WERI-Rb-1 (cell line): ENCODE measurements at regions not wholly inside any gene's neighbourhood (a gene's known extent, or its start where the extent isn't known, plus 50 kb on each side); places are given as distances from the start of the nearest gene placed in this dataset.

Experiments
- DNase-seq: peaks from one replicate; pipeline ENCODE4 v3.0.0-alpha.2; 2020
- H3K27ac ChIP-seq: fragments of 250-450 bp; sonication (Bioruptor Pico); 2 replicates; pipeline ENCODE4 v1.5.1; 2020; ENCODE audit warnings: mild to moderate bottlenecking, moderate library complexity
- H3K27me3 ChIP-seq: fragments of 250-450 bp; sonication (Bioruptor Pico); 2 replicates; pipeline ENCODE4 v1.5.1; 2021; ENCODE audit warnings: mild to moderate bottlenecking, low read depth, moderate library complexity; ENCODE audit not compliant: insufficient read depth, severe bottlenecking
- H3K36me3 ChIP-seq: fragments of 250-450 bp; sonication (Bioruptor Pico); 2 replicates; pipeline ENCODE4 v1.5.1; 2020; ENCODE audit warnings: mild to moderate bottlenecking, moderate library complexity
- H3K4me3 ChIP-seq: 2 replicates; pipeline ENCODE4 v1.5.1; 2011; ENCODE audit warnings: low read depth, mild to moderate bottlenecking, control low read depth, low read length
- H3K9me3 ChIP-seq: fragments of 250-450 bp; sonication (Bioruptor Pico); 2 replicates; pipeline ENCODE4 v1.5.1; 2021; ENCODE audit warnings: mild to moderate bottlenecking, moderate library complexity; ENCODE audit not compliant: severe bottlenecking
- TF ChIP-seq, protein P1 (sequence below): IDR thresholded peaks from 2 replicates; pipeline ENCODE4 v1.5.1; 2011; ENCODE audit warnings: low read depth, mild to moderate bottlenecking, control low read depth, inconsistent platforms, low read length

DNA sequence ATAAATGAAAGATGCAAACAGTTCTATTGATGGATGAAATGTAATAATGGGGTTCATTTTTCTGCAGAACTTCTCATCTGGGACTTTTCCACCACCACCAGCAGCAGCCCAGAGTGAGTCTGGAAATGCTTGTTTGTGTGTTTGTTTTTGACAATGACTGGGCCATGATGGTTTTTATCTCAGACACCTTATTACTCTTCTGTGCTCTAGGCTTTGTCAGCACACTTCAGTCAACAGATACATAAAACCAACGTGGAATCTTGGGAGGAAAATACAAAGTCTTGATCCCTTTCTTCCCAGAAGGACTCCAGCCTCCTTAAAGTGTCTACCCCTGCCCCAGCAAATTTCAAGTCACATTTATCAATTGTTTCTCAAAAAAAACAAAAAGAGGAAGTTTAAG lies 134.0 kb downstream of the MREG start:
- H3K27ac ChIP-seq: no peak overlapping the region
- H3K36me3 ChIP-seq: no peaks in the 10 kb centered on the region
- no peak for DNase-seq
- H3K9me3 ChIP-seq: no peaks in the 10 kb centered on the region
- TF ChIP-seq, protein P1, sequence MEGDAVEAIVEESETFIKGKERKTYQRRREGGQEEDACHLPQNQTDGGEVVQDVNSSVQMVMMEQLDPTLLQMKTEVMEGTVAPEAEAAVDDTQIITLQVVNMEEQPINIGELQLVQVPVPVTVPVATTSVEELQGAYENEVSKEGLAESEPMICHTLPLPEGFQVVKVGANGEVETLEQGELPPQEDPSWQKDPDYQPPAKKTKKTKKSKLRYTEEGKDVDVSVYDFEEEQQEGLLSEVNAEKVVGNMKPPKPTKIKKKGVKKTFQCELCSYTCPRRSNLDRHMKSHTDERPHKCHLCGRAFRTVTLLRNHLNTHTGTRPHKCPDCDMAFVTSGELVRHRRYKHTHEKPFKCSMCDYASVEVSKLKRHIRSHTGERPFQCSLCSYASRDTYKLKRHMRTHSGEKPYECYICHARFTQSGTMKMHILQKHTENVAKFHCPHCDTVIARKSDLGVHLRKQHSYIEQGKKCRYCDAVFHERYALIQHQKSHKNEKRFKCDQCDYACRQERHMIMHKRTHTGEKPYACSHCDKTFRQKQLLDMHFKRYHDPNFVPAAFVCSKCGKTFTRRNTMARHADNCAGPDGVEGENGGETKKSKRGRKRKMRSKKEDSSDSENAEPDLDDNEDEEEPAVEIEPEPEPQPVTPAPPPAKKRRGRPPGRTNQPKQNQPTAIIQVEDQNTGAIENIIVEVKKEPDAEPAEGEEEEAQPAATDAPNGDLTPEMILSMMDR: no peak
- no peak overlapping the region for H3K4me3 ChIP-seq
- H3K27me3 ChIP-seq: no peaks in the 10 kb centered on the region

DNA sequence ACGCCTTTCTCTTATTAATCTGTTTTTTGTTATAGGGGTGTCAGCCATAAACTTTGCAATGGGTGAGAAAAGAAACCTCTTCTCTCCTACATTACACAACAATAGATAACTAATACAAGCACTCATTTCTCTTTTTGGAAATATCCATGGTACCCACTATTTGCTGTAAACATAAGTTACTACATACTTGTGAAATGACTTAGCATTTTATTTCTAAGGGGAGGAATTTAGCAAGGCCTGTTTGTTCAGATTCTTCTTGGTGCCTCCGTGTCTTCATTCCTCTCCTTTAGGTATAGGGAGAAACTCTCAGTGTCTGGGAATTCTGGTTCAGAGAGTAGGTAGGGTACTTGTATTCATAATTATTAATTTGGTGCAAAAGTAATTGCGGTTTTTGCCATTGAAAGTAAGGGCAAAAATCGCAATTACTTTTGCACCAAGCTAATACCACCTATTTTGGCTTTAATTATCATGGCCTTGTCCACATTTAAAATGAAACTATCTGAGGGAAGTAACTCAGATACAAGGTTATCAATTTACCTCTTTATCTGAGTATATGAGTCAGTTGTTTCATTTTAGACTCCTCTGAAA lies 134.8 kb downstream of the MREG start:
- TF ChIP-seq, protein P1: no peak
- no peaks in the 10 kb centered on the region for H3K36me3 ChIP-seq
- no peaks in the 10 kb centered on the region for H3K27me3 ChIP-seq
- no peaks in the 10 kb centered on the region for H3K9me3 ChIP-seq
- H3K27ac ChIP-seq: no peak overlapping the region
- DNase-seq: no peak
- H3K4me3 ChIP-seq: no peak overlapping the region

DNA sequence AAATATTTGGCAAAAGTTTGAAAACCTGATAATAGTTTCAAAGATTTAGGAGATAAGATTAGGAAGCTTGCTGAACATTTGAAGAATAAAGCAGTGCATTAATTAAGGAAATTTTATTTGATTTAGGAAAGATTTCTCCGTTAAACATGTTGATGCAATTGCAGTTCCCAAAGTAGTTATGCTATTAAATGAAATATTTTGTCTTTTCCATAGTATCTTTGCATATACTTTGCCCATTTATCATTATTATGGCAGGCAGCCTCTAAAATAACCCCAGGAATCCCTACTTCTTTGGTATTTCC lies 136.5 kb downstream of the MREG start:
- Histone ChIP-seq H3K9me3 (no peaks in the 10 kb centered on the region), H3K27ac (no peak overlapping the region), H3K4me3 (no peak overlapping the region), H3K27me3 (no peaks in the 10 kb centered on the region), H3K36me3 (no peaks in the 10 kb centered on the region)
- TF ChIP-seq, protein P1: no peak
- DNase-seq: no peak

DNA sequence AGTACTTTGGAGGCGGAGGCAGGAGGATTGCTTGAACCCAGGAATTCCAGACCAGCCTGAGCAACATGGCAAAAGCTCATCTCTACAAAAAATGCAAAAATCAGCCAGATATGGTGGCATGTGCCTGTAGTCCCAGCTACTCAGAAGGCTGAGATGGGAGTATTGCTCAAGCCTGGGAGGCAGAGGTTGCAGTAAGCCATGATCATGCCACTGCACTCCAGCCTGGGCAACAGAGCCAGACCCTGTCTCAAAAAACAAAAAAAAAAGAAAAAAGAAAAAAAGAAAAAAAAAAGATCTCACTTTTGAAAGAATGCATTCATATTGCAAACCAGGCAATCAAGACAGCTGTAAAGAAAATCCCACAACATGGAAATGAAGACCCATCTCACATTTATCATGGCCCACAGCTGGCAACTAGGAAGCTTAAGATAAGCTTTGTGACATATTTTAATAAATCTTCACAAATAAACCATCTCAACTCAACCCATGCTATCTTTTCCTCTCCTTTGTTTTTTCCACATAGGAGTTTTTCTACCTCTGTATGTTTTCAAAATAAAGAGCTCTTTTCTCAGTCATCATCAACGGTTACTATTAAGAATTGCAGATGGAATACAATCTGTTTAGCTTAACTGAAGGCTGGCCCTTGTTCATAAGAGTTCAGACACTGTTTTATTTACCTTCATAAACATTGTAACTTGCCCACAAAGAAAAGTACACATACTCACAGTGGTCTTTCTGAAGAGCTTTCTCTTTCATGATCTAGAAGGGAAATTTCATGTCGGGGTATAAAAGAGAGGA lies 137.0 kb downstream of the MREG start:
- TF ChIP-seq, protein P1: no peak
- H3K4me3 ChIP-seq: no peak overlapping the region
- H3K27me3 ChIP-seq: no peaks in the 10 kb centered on the region
- no peaks in the 10 kb centered on the region for H3K9me3 ChIP-seq
- DNase-seq: no peak
- no peaks in the 10 kb centered on the region for H3K36me3 ChIP-seq
- no peak overlapping the region for H3K27ac ChIP-seq

DNA sequence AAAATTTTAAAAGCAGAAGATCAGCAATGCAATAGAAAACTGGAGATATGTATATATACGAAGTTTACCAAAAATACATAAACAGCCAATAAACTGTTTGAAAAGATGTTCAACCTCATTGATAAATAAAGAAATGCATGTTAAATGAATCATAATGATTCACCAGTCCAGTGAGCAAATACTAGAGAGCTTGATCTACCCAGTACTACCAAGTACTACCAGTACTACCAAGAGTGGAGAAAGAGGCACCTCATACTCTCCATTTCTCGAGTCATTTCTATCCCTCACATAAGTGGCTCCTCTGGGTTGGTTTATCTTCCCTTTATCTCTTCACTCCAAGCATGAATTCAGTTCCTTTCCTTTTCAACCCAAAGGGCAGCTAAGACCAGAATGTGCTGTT lies 138.9 kb downstream of the MREG start:
- Histone ChIP-seq H3K27me3 (no peaks in the 10 kb centered on the region), H3K9me3 (no peaks in the 10 kb centered on the region), H3K4me3 (no peak overlapping the region), H3K27ac (no peak overlapping the region), H3K36me3 (no peaks in the 10 kb centered on the region)
- TF ChIP-seq, protein P1: no peak
- no peak for DNase-seq

DNA sequence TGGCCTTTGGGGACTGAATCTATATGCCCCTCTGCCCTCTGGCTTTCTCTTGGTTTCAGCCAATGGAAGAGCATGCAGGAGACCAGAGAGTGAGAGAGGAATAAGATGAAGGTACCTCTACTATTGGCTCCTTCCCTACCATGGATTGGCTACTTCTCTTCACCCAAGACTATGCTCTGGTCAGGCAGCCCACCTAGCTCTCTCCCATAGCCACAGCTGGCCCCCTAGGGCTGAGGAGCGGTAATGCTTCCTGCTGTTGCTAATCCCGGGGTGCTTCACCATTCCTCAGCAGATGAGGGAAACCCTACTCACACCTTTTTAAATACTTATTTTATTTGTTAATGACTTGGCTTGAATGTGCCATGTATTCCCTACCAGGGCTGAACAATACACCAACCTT lies 142.4 kb downstream of the MREG start:
- H3K27ac ChIP-seq: no peak overlapping the region
- TF ChIP-seq, protein P1: peak; percentile 76
- DNase-seq: peak; percentile 48

More for the DNA sequence above, 142.4 kb downstream of the MREG start:
- H3K36me3 ChIP-seq: no peaks in the 10 kb centered on the region
- no peaks in the 10 kb centered on the region for H3K9me3 ChIP-seq
- H3K27me3 ChIP-seq: no peaks in the 10 kb centered on the region
- H3K4me3 ChIP-seq: no peak overlapping the region
